ENCODE measurements at regions not wholly inside any gene's neighbourhood (a gene's known extent, or its start where the extent isn't known, plus 50 kb on each side); places are given as distances from the start of the nearest gene placed in this dataset.

GRCh38 chr18:71329114-71329513 lies 1040.3 kb downstream of the SOCS6 start:
- no peak for TF ChIP-seq SMC3 (IDR thresholded peaks at IDR 0.05; ENCODE audit: low read length)
- TF ChIP-seq ZNF280B (CRISPR knock-in tag; IDR thresholded peaks at IDR 0.05; ENCODE audit: borderline replicate concordance), result no peak
- no peak for TF ChIP-seq ZNF510 (CRISPR knock-in tag; IDR thresholded peaks at IDR 0.05; ENCODE audit: low read depth)
- no peak for TF ChIP-seq ZNF841 (CRISPR knock-in tag; IDR thresholded peaks at IDR 0.05; ENCODE audit: borderline replicate concordance)
- no peak for TF ChIP-seq ZNF292 (CRISPR knock-in tag; IDR thresholded peaks at IDR 0.05; ENCODE audit: borderline replicate concordance, low read depth)
- TF ChIP-seq, protein P1, sequence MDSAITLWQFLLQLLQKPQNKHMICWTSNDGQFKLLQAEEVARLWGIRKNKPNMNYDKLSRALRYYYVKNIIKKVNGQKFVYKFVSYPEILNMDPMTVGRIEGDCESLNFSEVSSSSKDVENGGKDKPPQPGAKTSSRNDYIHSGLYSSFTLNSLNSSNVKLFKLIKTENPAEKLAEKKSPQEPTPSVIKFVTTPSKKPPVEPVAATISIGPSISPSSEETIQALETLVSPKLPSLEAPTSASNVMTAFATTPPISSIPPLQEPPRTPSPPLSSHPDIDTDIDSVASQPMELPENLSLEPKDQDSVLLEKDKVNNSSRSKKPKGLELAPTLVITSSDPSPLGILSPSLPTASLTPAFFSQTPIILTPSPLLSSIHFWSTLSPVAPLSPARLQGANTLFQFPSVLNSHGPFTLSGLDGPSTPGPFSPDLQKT (CRISPR knock-in tag; IDR thresholded peaks at IDR 0.05; ENCODE audit: borderline replicate concordance), result no peak
- TF ChIP-seq UBTF (CRISPR knock-in tag; IDR thresholded peaks at IDR 0.05), result no peak
- FAIRE-seq, result no peak
- ATAC-seq, result no peak
- Histone ChIP-seq H3K27me3 (ENCODE audit: control insufficient read depth in 1 of 2, insufficient read depth in 2 of 2, low read length in 2 of 2) (no peaks in the 10 kb centered on the region), H3K36me3 (replicated peaks in 1 of 2; ENCODE audit: control insufficient read depth in 1 of 2, insufficient read depth in 2 of 2, low read length in 2 of 2) (no peaks in the 10 kb centered on the region), H4K20me1 (ENCODE audit: insufficient read depth, low read length) (no peaks in the 10 kb centered on the region), H3K9ac (ENCODE audit: insufficient read depth, low read depth, low read length) (no peak overlapping the region), H3K9me3 (ENCODE audit: low read length) (no peaks in the 10 kb centered on the region), H3K4me1 (ENCODE audit: insufficient read depth, low read length) (no peaks in the 10 kb centered on the region), H3K4me2 (ENCODE audit: low read depth, low read length) (no peak overlapping the region), H2AFZ (ENCODE audit: low read length) (no peak overlapping the region), H3K79me2 (ENCODE audit: insufficient read depth, low read length) (no peaks in the 10 kb centered on the region), H3K27ac (ENCODE audit: extremely low read length, insufficient read depth, low read length) (no peak overlapping the region), H3K4me3 (replicated peaks in 1 of 3; ENCODE audit: insufficient read depth in 1 of 3, low read depth in 2 of 3, low read length in 3 of 3) (no peak overlapping the region)
- in situ Hi-C loops (cut with HindIII; ENCODE audit: extremely low pct_ligation_motif_present, low pct_unique_long_range_greater_than_20kb), result no loop called here
- no peak for DNase-seq (ENCODE audit: low spot score)
- no TSS peak for BruUV-seq (replicated peaks)
- intact Hi-C loops (cut with micrococcal nuclease; ENCODE audit: unreplicated experiment), result no loop called here
- POLR2A ChIA-PET, result no interaction called here
- 42% methylated on average over 3 of the region's 3 CpGs for WGBS (ENCODE audit: low lambda C conversion rate)
- CTCF ChIA-PET (ENCODE audit: low intra/inter-chr PET ratio, low total read pairs), result no interaction called here

Measured in HepG2 (cell line).